Progenitor cell of endocrine pancreas (in vitro differentiated cells): ENCODE measurements at regions not wholly inside any gene's neighbourhood (a gene's known extent, or its start where the extent isn't known, plus 50 kb on each side); places are given as distances from the start of the nearest gene placed in this dataset.

ENCODE experiments used
- DNase-seq: peaks from one replicate; pipeline ENCODE4 v3.0.0; 2021; ENCODE audit warnings: low spot score; ENCODE audit not compliant: unreplicated experiment
- H3K27ac Mint-ChIP-seq: 2 replicates; pipeline ENCODE4 v1.8.0; 2021; ENCODE audit warnings: mild to moderate bottlenecking, moderate library complexity, mixed read lengths
- H3K27me3 Mint-ChIP-seq: 2 replicates; pipeline ENCODE4 v1.8.0; 2021; ENCODE audit warnings: mixed read lengths
- H3K36me3 Mint-ChIP-seq: 2 replicates; pipeline ENCODE4 v1.8.0; 2022; ENCODE audit warnings: mixed read lengths; ENCODE audit not compliant: insufficient read depth
- H3K4me1 Mint-ChIP-seq: 2 replicates; pipeline ENCODE4 v1.8.0; 2021; ENCODE audit warnings: low read depth, mixed read lengths
- H3K4me3 Mint-ChIP-seq: 2 replicates; pipeline ENCODE4 v1.8.0; 2021; ENCODE audit warnings: low read depth, mild to moderate bottlenecking, moderate library complexity, mixed read lengths
- H3K9me3 Mint-ChIP-seq: 2 replicates; pipeline ENCODE4 v1.8.0; 2021; ENCODE audit warnings: low read depth, mixed read lengths
- TF ChIP-seq, protein P1 (sequence below): fragments of 200-600 bp; sonication (generic); IDR thresholded peaks from one replicate; pipeline ENCODE4 v1.5.0; 2021; ENCODE audit warnings: antibody characterized with exemption, mild to moderate bottlenecking; ENCODE audit not compliant: unreplicated experiment

- Mint-ChIP-seq H3K9me3 (peaks cover 4% of the 10 kb centered on the region), H3K4me3 (no peak overlapping the region), H3K27me3 (peaks cover 43% of the 10 kb centered on the region), H3K4me1 (no peaks in the 10 kb centered on the region), H3K36me3 (no peaks in the 10 kb centered on the region), H3K27ac (no peak overlapping the region)
- no peak for DNase-seq
- TF ChIP-seq, protein P1, sequence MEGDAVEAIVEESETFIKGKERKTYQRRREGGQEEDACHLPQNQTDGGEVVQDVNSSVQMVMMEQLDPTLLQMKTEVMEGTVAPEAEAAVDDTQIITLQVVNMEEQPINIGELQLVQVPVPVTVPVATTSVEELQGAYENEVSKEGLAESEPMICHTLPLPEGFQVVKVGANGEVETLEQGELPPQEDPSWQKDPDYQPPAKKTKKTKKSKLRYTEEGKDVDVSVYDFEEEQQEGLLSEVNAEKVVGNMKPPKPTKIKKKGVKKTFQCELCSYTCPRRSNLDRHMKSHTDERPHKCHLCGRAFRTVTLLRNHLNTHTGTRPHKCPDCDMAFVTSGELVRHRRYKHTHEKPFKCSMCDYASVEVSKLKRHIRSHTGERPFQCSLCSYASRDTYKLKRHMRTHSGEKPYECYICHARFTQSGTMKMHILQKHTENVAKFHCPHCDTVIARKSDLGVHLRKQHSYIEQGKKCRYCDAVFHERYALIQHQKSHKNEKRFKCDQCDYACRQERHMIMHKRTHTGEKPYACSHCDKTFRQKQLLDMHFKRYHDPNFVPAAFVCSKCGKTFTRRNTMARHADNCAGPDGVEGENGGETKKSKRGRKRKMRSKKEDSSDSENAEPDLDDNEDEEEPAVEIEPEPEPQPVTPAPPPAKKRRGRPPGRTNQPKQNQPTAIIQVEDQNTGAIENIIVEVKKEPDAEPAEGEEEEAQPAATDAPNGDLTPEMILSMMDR, result no peak
Observed at GRCh38 chr16:86067936-86068335, 169.0 kb downstream of the IRF8 start.

- Mint-ChIP-seq H3K9me3 (peaks cover 4% of the 10 kb centered on the region), H3K27me3 (peaks cover 42% of the 10 kb centered on the region), H3K4me1 (no peaks in the 10 kb centered on the region), H3K36me3 (no peaks in the 10 kb centered on the region), H3K27ac (no peak overlapping the region), H3K4me3 (no peak overlapping the region)
- no peak for DNase-seq
- TF ChIP-seq, protein P1, result no peak
Observed at GRCh38 chr16:86068722-86069121, 169.8 kb downstream of the IRF8 start.

DNA sequence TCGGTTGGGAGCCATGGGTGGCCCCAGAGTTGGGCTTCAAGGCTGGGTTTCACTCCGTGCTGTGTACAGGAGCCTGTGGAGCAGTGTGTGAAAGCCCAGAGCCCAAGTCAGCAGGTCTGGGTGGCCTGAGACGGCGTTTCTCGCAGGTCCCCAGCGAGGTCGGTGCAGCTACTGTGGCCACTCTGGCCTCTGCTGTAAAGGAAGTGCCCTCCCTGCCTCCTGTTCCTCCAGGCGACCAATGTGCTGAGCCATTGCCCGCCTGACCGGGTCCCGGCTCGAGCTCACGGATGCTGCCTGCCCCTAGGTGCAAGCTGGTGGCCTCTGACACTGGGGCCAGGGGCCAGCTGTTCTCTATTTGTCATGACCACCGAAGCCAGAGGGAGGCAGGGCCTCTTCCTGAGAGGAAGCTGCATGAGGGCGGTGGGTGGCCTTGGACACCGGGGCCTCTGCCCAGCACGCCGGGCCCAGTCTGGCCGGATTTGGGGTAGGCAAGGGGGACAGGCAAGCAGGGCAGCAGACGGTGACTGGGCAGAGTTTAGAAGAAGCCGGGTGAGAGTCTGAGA is 170.9 kb downstream of the IRF8 start:
- TF ChIP-seq, protein P1, result no peak
- peaks cover 36% of the 10 kb centered on the region for H3K27me3 Mint-ChIP-seq
- peaks cover 6% of the 10 kb centered on the region for H3K4me1 Mint-ChIP-seq
- DNase-seq, result no peak
- no peaks in the 10 kb centered on the region for H3K36me3 Mint-ChIP-seq
- no peak overlapping the region for H3K27ac Mint-ChIP-seq
- H3K4me3 Mint-ChIP-seq, result no peak overlapping the region
- H3K9me3 Mint-ChIP-seq, result peaks cover 4% of the 10 kb centered on the region

GRCh38 chr16:86070484-86070883 is 171.5 kb downstream of the IRF8 start:
- Mint-ChIP-seq H3K4me3 (no peak overlapping the region), H3K9me3 (peaks cover 4% of the 10 kb centered on the region), H3K27ac (no peak overlapping the region), H3K4me1 (peaks cover 10% of the 10 kb centered on the region), H3K36me3 (no peaks in the 10 kb centered on the region), H3K27me3 (peaks cover 36% of the 10 kb centered on the region)
- TF ChIP-seq, protein P1, result no peak
- DNase-seq, result no peak

- peaks cover 35% of the 10 kb centered on the region for H3K27me3 Mint-ChIP-seq
- TF ChIP-seq, protein P1, result no peak
- no peak overlapping the region for H3K27ac Mint-ChIP-seq
- no peak overlapping the region for H3K4me3 Mint-ChIP-seq
- H3K4me1 Mint-ChIP-seq, result peaks cover 10% of the 10 kb centered on the region
- H3K36me3 Mint-ChIP-seq, result no peaks in the 10 kb centered on the region
- H3K9me3 Mint-ChIP-seq, result peaks cover 4% of the 10 kb centered on the region
- no peak for DNase-seq
Observed at GRCh38 chr16:86070971-86071370, 172.0 kb downstream of the IRF8 start.
